ENCODE measurements at regions not wholly inside any gene's neighbourhood (a gene's known extent, or its start where the extent isn't known, plus 50 kb on each side); places are given as distances from the start of the nearest gene placed in this dataset.

GRCh38 chr1:213385806-213386324, 334.8 kb downstream of the RPS6KC1 start:
- no peak for TF ChIP-seq POLR2A (IDR thresholded peaks at IDR 0.05)
- TF ChIP-seq POLR2AphosphoS5 (IDR thresholded peaks at IDR 0.05; ENCODE audit: insufficient read depth in 1 of 2, low read depth in 1 of 2), result no peak
